GM06990 (cell line): ENCODE measurements at regions not wholly inside any gene's neighbourhood (a gene's known extent, or its start where the extent isn't known, plus 50 kb on each side); places are given as distances from the start of the nearest gene placed in this dataset.

ENCODE experiments used
- DNase-seq: peaks from one replicate; pipeline ENCODE4 v3.0.0-alpha.2; 2011; ENCODE audit not compliant: insufficient read length; ENCODE audit errors: extremely low read depth
- H3K27me3 ChIP-seq: replicated peaks from 2 replicates; pipeline ENCODE4 v1.6.0; 2011; ENCODE audit warnings: low read length; ENCODE audit not compliant: control insufficient read depth, insufficient read depth
- H3K36me3 ChIP-seq: 2 replicates; pipeline ENCODE4 v1.5.1; 2011; ENCODE audit warnings: low read length; ENCODE audit not compliant: control insufficient read depth, insufficient read depth
- H3K4me3 ChIP-seq: replicated peaks from 2 replicates; pipeline ENCODE4 v1.5.1; 2011; ENCODE audit warnings: low read depth, mild to moderate bottlenecking, control low read depth, low read length
- TF ChIP-seq, protein P1 (sequence below): IDR thresholded peaks from 2 replicates; pipeline ENCODE4 v1.5.1; 2011; ENCODE audit warnings: low read length, control low read depth, mild to moderate bottlenecking, inconsistent platforms; ENCODE audit not compliant: insufficient read depth, poor library complexity, severe bottlenecking

DNA sequence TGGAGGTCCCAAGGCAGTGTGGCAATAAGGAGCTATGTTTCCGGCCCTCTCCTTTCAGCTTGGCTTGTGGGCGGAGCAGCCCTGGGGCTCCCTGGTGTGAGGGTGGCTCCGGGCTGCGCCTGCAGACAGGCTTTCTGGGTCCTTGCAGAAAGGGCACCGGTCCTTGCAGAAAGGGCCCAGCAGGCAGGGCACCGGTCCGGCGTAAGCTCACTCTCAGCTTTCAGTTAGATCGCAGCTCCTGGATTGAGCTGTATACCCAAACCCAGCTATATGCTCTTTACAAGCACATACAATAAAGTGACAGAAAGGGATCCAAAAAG lies 293.8 kb upstream of the SHH start:
- no peaks in the 10 kb centered on the region for H3K36me3 ChIP-seq
- no peak overlapping the region for H3K4me3 ChIP-seq
- DNase-seq = no peak
- TF ChIP-seq, protein P1, sequence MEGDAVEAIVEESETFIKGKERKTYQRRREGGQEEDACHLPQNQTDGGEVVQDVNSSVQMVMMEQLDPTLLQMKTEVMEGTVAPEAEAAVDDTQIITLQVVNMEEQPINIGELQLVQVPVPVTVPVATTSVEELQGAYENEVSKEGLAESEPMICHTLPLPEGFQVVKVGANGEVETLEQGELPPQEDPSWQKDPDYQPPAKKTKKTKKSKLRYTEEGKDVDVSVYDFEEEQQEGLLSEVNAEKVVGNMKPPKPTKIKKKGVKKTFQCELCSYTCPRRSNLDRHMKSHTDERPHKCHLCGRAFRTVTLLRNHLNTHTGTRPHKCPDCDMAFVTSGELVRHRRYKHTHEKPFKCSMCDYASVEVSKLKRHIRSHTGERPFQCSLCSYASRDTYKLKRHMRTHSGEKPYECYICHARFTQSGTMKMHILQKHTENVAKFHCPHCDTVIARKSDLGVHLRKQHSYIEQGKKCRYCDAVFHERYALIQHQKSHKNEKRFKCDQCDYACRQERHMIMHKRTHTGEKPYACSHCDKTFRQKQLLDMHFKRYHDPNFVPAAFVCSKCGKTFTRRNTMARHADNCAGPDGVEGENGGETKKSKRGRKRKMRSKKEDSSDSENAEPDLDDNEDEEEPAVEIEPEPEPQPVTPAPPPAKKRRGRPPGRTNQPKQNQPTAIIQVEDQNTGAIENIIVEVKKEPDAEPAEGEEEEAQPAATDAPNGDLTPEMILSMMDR = no peak
- H3K27me3 ChIP-seq = no peaks in the 10 kb centered on the region

DNA sequence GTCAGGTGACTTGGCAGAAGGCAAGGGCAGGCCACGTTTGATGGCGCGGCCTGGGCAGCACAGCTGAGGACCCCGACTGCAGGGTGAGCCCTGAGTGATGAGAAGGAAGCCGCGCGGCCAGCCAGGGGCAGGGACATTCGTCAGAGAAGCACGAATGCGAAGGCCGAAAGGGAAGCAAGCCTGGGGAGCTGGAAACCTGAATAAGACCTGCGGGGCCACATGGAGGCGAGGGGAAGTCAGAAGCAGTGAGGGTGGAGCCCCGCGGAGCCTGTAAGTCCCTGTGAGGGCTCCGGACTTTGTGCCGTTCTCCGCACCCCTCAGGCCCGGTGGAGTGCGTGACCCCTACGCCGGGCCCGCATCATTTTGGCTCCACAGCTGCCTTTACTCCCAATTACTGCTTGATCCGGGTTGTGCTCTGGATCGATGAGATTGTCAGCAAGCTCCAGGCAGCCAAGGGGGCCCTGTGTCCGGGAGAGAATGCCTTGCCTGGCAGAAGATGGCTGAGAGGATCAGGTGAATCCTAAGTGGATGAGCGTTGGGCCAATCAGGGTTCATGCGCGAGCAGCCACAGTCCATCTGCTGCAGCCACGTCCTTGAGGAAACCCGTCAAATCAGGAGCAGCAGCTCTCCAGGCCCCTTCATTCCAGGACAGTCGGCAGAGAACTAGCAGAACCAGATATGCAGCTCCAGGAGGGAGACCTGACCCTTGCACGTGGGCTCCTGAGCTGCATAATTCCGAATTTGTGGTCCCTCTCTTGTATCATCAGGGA lies 293.3 kb upstream of the SHH start:
- TF ChIP-seq, protein P1 = no peak
- H3K27me3 ChIP-seq = no peaks in the 10 kb centered on the region
- no peak overlapping the region for H3K4me3 ChIP-seq
- H3K36me3 ChIP-seq = no peaks in the 10 kb centered on the region
- no peak for DNase-seq

DNA sequence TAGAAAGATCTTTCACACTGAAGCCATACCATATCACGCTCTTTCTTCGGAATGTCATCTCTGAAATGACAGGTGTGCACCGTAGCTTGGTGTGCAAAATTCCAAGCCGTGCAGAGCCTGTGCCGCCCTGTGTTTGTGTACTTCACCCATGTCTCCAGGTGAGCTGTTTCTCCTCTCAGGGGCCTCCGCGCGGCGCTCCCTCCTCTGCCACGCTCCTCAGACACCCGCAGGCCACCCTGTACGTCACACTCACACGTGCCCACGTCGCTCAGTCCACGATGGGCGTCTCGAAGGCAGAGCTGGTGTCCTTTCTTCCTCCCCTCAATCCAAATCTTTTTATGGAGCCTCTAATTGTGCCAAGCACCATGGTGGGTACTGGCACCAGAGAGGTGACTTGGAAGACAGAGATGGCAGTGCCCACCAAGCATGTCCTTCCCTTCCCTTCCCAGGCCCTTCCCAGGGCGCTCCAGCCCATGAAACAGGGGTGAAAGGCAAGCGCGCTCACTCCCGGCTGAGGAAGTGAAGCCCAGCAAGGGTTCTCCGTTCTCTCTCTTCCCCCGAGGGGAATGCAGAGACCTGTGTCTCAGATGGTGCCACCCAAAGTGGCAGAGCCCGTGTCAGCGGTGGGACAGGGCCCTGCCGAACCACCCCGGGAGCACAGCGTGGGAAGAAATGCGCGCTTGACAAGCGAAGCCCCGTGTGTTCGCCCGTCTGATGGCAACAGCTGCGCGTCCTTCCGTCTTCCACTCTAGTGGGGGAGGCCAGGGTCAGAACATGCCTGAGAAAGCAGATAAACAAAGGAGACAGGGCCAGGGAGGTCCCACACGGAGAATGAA lies 292.5 kb upstream of the SHH start:
- no peak for DNase-seq
- no peaks in the 10 kb centered on the region for H3K36me3 ChIP-seq
- H3K4me3 ChIP-seq = no peak overlapping the region
- TF ChIP-seq, protein P1 = no peak
- no peaks in the 10 kb centered on the region for H3K27me3 ChIP-seq

DNA sequence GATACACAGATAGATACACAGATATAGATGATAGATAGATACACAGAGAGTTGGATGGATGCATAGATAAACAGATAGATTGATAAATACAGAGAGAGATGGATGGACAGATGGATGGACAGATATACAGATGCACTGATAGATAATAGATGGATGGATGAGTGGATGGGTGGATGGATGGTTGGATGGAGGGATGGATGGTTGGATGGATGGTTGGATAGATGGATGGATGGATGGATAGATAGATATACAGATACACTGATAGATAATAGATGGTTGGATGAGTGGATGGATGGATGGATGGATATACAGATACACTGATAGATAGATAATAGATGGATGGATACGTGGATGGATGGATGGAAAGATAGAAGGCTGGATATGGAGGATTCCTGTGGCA lies 290.0 kb upstream of the SHH start:
- TF ChIP-seq, protein P1 = no peak
- H3K36me3 ChIP-seq = no peaks in the 10 kb centered on the region
- no peak for DNase-seq

DNA sequence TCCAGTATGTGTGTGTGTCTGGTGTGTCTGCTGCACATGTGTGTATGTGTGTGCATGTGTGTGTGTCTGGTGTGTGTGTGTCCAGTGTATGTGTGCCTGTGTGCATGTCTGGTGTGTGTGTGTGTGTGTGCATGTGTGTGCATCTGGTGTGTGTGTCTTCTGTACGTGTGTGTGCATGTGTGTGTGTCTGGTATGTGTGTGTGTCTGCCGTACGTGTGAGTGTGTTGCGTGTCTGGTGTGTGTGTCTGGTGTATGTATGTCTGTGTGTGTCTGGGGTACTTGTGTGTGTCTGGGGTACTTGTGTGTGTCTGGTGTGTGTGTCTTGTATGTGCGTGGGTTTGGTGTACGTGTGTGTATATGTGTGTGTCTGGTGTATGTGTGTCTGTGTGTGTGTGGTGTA lies 289.1 kb upstream of the SHH start:
- TF ChIP-seq, protein P1 = no peak
- Histone ChIP-seq H3K4me3 (no peak overlapping the region), H3K27me3 (no peaks in the 10 kb centered on the region), H3K36me3 (no peaks in the 10 kb centered on the region)
- DNase-seq = no peak

More for the DNA sequence above, 290.0 kb upstream of the SHH start:
- Histone ChIP-seq H3K4me3 (no peak overlapping the region), H3K27me3 (no peaks in the 10 kb centered on the region)
